Esophagus squamous epithelium (tissue), 4 donors: ENCODE measurements at regions not wholly inside any gene's neighbourhood (a gene's known extent, or its start where the extent isn't known, plus 50 kb on each side); places are given as distances from the start of the nearest gene placed in this dataset.

Source experiments
- POLR2A ChIP-seq, 4 donors: fragments of 450-650 bp; IDR thresholded peaks; one replicate each; pipeline ENCODE4 v1.6.1; 2017; ENCODE audit warnings: antibody characterized with exemption in 4 of 4, mild to moderate bottlenecking in 4 of 4, moderate library complexity in 3 of 4
- TF ChIP-seq, protein P1 (sequence below), 6 experiments: fragments of 450-650 bp in 4 of 6; fragments of 200-600 bp in 2 of 6; sonication (generic) in 2 of 6; IDR thresholded peaks; one replicate each; pipeline ENCODE4 v1.5.1; 2016 to 2019; ENCODE audit warnings: antibody characterized with exemption in 6 of 6, mild to moderate bottlenecking in 4 of 6, moderate library complexity in 4 of 6

DNA sequence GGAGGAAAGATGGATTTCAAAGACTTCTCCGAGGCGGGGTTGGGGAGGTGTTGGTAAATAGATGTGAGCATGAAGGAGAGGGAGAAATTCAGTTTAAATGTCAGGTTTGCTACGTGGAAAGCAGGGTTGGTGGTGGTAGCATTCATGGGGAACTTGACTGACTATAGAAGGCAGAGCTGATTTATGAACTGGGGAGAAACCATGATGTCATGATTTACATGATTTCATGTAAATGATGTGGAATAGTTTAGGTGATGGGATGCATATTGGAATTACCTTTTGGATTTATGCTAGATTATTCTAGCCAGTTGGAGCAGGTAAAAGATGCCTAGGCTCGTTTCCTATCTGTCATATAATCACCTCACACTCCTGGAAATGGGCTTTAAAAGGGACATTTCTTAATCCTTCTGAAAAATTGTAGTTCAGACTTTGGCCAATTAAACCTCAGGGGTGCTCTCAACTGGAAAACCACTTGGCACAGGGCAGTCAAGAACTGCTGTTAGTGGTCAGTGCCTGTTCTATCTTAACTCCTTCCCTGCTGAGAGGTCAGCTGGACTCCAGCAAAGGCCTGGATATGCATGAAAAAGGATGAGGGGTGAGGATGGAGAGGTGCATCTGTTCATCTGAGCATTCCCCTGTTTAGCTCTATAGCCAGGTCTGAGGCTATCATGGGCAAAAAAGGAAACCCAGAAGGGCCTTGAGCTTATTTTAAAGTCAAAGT, 50.1 kb upstream of the BASP1 start:
- TF ChIP-seq, protein P1, sequence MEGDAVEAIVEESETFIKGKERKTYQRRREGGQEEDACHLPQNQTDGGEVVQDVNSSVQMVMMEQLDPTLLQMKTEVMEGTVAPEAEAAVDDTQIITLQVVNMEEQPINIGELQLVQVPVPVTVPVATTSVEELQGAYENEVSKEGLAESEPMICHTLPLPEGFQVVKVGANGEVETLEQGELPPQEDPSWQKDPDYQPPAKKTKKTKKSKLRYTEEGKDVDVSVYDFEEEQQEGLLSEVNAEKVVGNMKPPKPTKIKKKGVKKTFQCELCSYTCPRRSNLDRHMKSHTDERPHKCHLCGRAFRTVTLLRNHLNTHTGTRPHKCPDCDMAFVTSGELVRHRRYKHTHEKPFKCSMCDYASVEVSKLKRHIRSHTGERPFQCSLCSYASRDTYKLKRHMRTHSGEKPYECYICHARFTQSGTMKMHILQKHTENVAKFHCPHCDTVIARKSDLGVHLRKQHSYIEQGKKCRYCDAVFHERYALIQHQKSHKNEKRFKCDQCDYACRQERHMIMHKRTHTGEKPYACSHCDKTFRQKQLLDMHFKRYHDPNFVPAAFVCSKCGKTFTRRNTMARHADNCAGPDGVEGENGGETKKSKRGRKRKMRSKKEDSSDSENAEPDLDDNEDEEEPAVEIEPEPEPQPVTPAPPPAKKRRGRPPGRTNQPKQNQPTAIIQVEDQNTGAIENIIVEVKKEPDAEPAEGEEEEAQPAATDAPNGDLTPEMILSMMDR (IDR thresholded peaks at IDR 0.05), result no peak
- no peak for TF ChIP-seq POLR2A (IDR thresholded peaks at IDR 0.05)
